ENCODE measurements at regions not wholly inside any gene's neighbourhood (a gene's known extent, or its start where the extent isn't known, plus 50 kb on each side); places are given as distances from the start of the nearest gene placed in this dataset.

- Histone ChIP-seq H3K18ac (ENCODE audit: low read length) (no peak overlapping the region), H2BK120ac (ENCODE audit: insufficient read depth, low read length, poor library complexity) (no peak overlapping the region), H3K9ac (ENCODE audit: low read length) (no peak overlapping the region), H2BK5ac (ENCODE audit: low read depth, low read length, poor library complexity) (no peak overlapping the region), H3K36me3 (ENCODE audit: control insufficient read depth in 1 of 2, insufficient read depth in 2 of 2, low read length in 2 of 2) (no peaks in the 10 kb centered on the region), H3K14ac (ENCODE audit: low read length) (no peak overlapping the region), H3K79me1 (ENCODE audit: low read length) (no peaks in the 10 kb centered on the region), H3K4me1 (ENCODE audit: control insufficient read depth in 1 of 2, insufficient read depth in 2 of 2, low read length in 2 of 2) (no peaks in the 10 kb centered on the region), H4K8ac (ENCODE audit: low read depth, low read length) (no peak overlapping the region), H3K4me3 (ENCODE audit: low read depth, low read length) (no peak overlapping the region), H3K4me2 (ENCODE audit: low read length) (no peak overlapping the region), H3K27ac (ENCODE audit: low read depth, low read length) (no peak overlapping the region), H4K12ac (ENCODE audit: low read depth, low read length) (no peak overlapping the region), H2BK12ac (ENCODE audit: low read length) (no peak overlapping the region), H3K23ac (ENCODE audit: low read length) (no peak overlapping the region), H3K9me3 (ENCODE audit: insufficient read depth, low read depth, low read length) (no peaks in the 10 kb centered on the region), H4K91ac (ENCODE audit: low read depth, low read length) (no peak overlapping the region), H3K4ac (ENCODE audit: low read depth, low read length) (no peak overlapping the region), H2AFZ (ENCODE audit: insufficient read depth, low read length, poor library complexity) (no peak overlapping the region), H2AK5ac (ENCODE audit: low read length) (no peak overlapping the region), H3K27me3 (ENCODE audit: insufficient read depth, low read length) (no peaks in the 10 kb centered on the region), H3K79me2 (ENCODE audit: control insufficient read depth, insufficient read depth, low read length, poor library complexity) (no peaks in the 10 kb centered on the region)
- DNase-seq = peak in 1 of 2 donors; percentile 23
- no CpG with 5 or more reads among the region's 3 CpGs for WGBS (ENCODE audit: extremely low coverage, insufficient coverage, insufficient read length)
Measured at GRCh38 chr2:51710222-51710621, 678.3 kb upstream of the NRXN1 start.

GRCh38 chr2:51707625-51708024 lies 675.7 kb upstream of the NRXN1 start:
- H2AFZ ChIP-seq (ENCODE audit: insufficient read depth, low read length, poor library complexity) = no peak overlapping the region
- H4K8ac ChIP-seq (ENCODE audit: low read depth, low read length) = no peak overlapping the region
- H2BK120ac ChIP-seq (ENCODE audit: insufficient read depth, low read length, poor library complexity) = no peak overlapping the region
- H3K4ac ChIP-seq (ENCODE audit: low read depth, low read length) = no peak overlapping the region
- no peak overlapping the region for H2AK5ac ChIP-seq (ENCODE audit: low read length)
- DNase-seq = no peak
- H4K12ac ChIP-seq (ENCODE audit: low read depth, low read length) = no peak overlapping the region
- H4K91ac ChIP-seq (ENCODE audit: low read depth, low read length) = no peak overlapping the region
- H3K79me1 ChIP-seq (ENCODE audit: low read length) = no peaks in the 10 kb centered on the region
- H3K79me2 ChIP-seq (ENCODE audit: control insufficient read depth, insufficient read depth, low read length, poor library complexity) = no peaks in the 10 kb centered on the region
- no peak overlapping the region for H3K4me3 ChIP-seq (ENCODE audit: low read depth, low read length)
- no peak overlapping the region for H3K18ac ChIP-seq (ENCODE audit: low read length)
- H3K36me3 ChIP-seq (ENCODE audit: control insufficient read depth in 1 of 2, insufficient read depth in 2 of 2, low read length in 2 of 2) = no peaks in the 10 kb centered on the region
- no CpG with 5 or more reads among the region's 3 CpGs for WGBS (ENCODE audit: extremely low coverage, insufficient coverage, insufficient read length)
- no peak overlapping the region for H3K9ac ChIP-seq (ENCODE audit: low read length)
- no peaks in the 10 kb centered on the region for H3K27me3 ChIP-seq (ENCODE audit: insufficient read depth, low read length)
- no peak overlapping the region for H3K4me2 ChIP-seq (ENCODE audit: low read length)
- no peak overlapping the region for H3K27ac ChIP-seq (ENCODE audit: low read depth, low read length)
- no peaks in the 10 kb centered on the region for H3K4me1 ChIP-seq (ENCODE audit: control insufficient read depth in 1 of 2, insufficient read depth in 2 of 2, low read length in 2 of 2)
- H3K14ac ChIP-seq (ENCODE audit: low read length) = no peak overlapping the region
- H3K23ac ChIP-seq (ENCODE audit: low read length) = no peak overlapping the region
- H2BK5ac ChIP-seq (ENCODE audit: low read depth, low read length, poor library complexity) = no peak overlapping the region
- no peaks in the 10 kb centered on the region for H3K9me3 ChIP-seq (ENCODE audit: insufficient read depth, low read depth, low read length)
- no peak overlapping the region for H2BK12ac ChIP-seq (ENCODE audit: low read length)

- Histone ChIP-seq H2AK5ac (ENCODE audit: low read length) (no peak overlapping the region), H3K9ac (ENCODE audit: low read length) (no peak overlapping the region), H3K4me1 (ENCODE audit: control insufficient read depth in 1 of 2, insufficient read depth in 2 of 2, low read length in 2 of 2) (no peaks in the 10 kb centered on the region), H2BK5ac (ENCODE audit: low read depth, low read length, poor library complexity) (no peak overlapping the region), H3K27ac (ENCODE audit: low read depth, low read length) (no peak overlapping the region), H2AFZ (ENCODE audit: insufficient read depth, low read length, poor library complexity) (no peak overlapping the region), H4K8ac (ENCODE audit: low read depth, low read length) (no peak overlapping the region), H3K4me3 (ENCODE audit: low read depth, low read length) (no peak overlapping the region), H3K18ac (ENCODE audit: low read length) (no peak overlapping the region), H3K9me3 (ENCODE audit: insufficient read depth, low read depth, low read length) (no peaks in the 10 kb centered on the region), H3K23ac (ENCODE audit: low read length) (no peak overlapping the region), H3K4ac (ENCODE audit: low read depth, low read length) (no peak overlapping the region), H3K79me2 (ENCODE audit: control insufficient read depth, insufficient read depth, low read length, poor library complexity) (no peaks in the 10 kb centered on the region), H2BK12ac (ENCODE audit: low read length) (no peak overlapping the region), H3K36me3 (ENCODE audit: control insufficient read depth in 1 of 2, insufficient read depth in 2 of 2, low read length in 2 of 2) (no peaks in the 10 kb centered on the region), H3K79me1 (ENCODE audit: low read length) (no peaks in the 10 kb centered on the region), H3K27me3 (ENCODE audit: insufficient read depth, low read length) (no peaks in the 10 kb centered on the region), H3K14ac (ENCODE audit: low read length) (no peak overlapping the region), H4K12ac (ENCODE audit: low read depth, low read length) (no peak overlapping the region), H4K91ac (ENCODE audit: low read depth, low read length) (no peak overlapping the region), H2BK120ac (ENCODE audit: insufficient read depth, low read length, poor library complexity) (no peak overlapping the region), H3K4me2 (ENCODE audit: low read length) (no peak overlapping the region)
- no peak for DNase-seq
- WGBS (ENCODE audit: extremely low coverage, insufficient coverage, insufficient read length) = no CpG with 5 or more reads among the region's 3 CpGs
Measured at GRCh38 chr2:51706220-51706619, 674.3 kb upstream of the NRXN1 start.

GRCh38 chr2:51705417-51705816 lies 673.5 kb upstream of the NRXN1 start:
- H2AFZ ChIP-seq (ENCODE audit: insufficient read depth, low read length, poor library complexity) = no peak overlapping the region
- no peak overlapping the region for H3K23ac ChIP-seq (ENCODE audit: low read length)
- no peak overlapping the region for H3K4me3 ChIP-seq (ENCODE audit: low read depth, low read length)
- no peak overlapping the region for H4K12ac ChIP-seq (ENCODE audit: low read depth, low read length)
- no peak overlapping the region for H3K14ac ChIP-seq (ENCODE audit: low read length)
- H2BK12ac ChIP-seq (ENCODE audit: low read length) = no peak overlapping the region
- H3K4me2 ChIP-seq (ENCODE audit: low read length) = no peak overlapping the region
- no peaks in the 10 kb centered on the region for H3K27me3 ChIP-seq (ENCODE audit: insufficient read depth, low read length)
- no peaks in the 10 kb centered on the region for H3K4me1 ChIP-seq (ENCODE audit: control insufficient read depth in 1 of 2, insufficient read depth in 2 of 2, low read length in 2 of 2)
- no peak overlapping the region for H3K27ac ChIP-seq (ENCODE audit: low read depth, low read length)
- H3K18ac ChIP-seq (ENCODE audit: low read length) = no peak overlapping the region
- H2BK5ac ChIP-seq (ENCODE audit: low read depth, low read length, poor library complexity) = no peak overlapping the region
- H2AK5ac ChIP-seq (ENCODE audit: low read length) = no peak overlapping the region
- no peak overlapping the region for H2BK120ac ChIP-seq (ENCODE audit: insufficient read depth, low read length, poor library complexity)
- H3K79me2 ChIP-seq (ENCODE audit: control insufficient read depth, insufficient read depth, low read length, poor library complexity) = no peaks in the 10 kb centered on the region
- H4K8ac ChIP-seq (ENCODE audit: low read depth, low read length) = no peak overlapping the region
- DNase-seq = no peak
- no peaks in the 10 kb centered on the region for H3K9me3 ChIP-seq (ENCODE audit: insufficient read depth, low read depth, low read length)
- H3K4ac ChIP-seq (ENCODE audit: low read depth, low read length) = no peak overlapping the region
- no peak overlapping the region for H3K9ac ChIP-seq (ENCODE audit: low read length)
- no peak overlapping the region for H4K91ac ChIP-seq (ENCODE audit: low read depth, low read length)
- H3K36me3 ChIP-seq (ENCODE audit: control insufficient read depth in 1 of 2, insufficient read depth in 2 of 2, low read length in 2 of 2) = no peaks in the 10 kb centered on the region
- no peaks in the 10 kb centered on the region for H3K79me1 ChIP-seq (ENCODE audit: low read length)
- WGBS (ENCODE audit: extremely low coverage, insufficient coverage, insufficient read length) = no CpG with 5 or more reads among the region's 1 CpG

Measured in trophoblast cell (in vitro differentiated cells and primary cell).